Stimulated activated effector memory CD8-positive, alpha-beta T cell treated with anti-CD3 and anti-CD28 coated beads, Interleukin-12 subunit alpha, Interleukin-12 subunit beta, amount 100 ng/mL, for 72 hours (primary cell): ENCODE measurements at regions not wholly inside any gene's neighbourhood (a gene's known extent, or its start where the extent isn't known, plus 50 kb on each side); places are given as distances from the start of the nearest gene placed in this dataset.

ENCODE experiments used
- ATAC-seq: fragments of 150-1000 bp; cut with Tn5 transposase; 2 replicates; pipeline ENCODE4 v1.10.0; 2021
- DNase-seq, 2 donors: peaks; one replicate each; pipeline ENCODE4 v3.0.0; 2021 to 2022; ENCODE audit warnings: low spot score in 2 of 2
- H3K27ac Mint-ChIP-seq: one replicate; pipeline ENCODE4 v1.8.0; 2022; ENCODE audit warnings: mild to moderate bottlenecking, mixed read lengths
- H3K36me3 Mint-ChIP-seq: one replicate; pipeline ENCODE4 v1.8.0; 2022; ENCODE audit warnings: mild to moderate bottlenecking, mixed read lengths
- H3K4me1 Mint-ChIP-seq: one replicate; pipeline ENCODE4 v1.8.0; 2022; ENCODE audit warnings: mixed read lengths
- H3K4me3 Mint-ChIP-seq: one replicate; pipeline ENCODE4 v1.8.0; 2022; ENCODE audit warnings: mild to moderate bottlenecking, mixed read lengths
- H3K9me3 Mint-ChIP-seq: one replicate; pipeline ENCODE4 v1.8.0; 2022; ENCODE audit warnings: mixed read lengths

GRCh38 chr2:49260979-49261538 is 106.7 kb upstream of the FSHR start:
- ATAC-seq = no peak
- peaks cover 12% of the 10 kb centered on the region for H3K9me3 Mint-ChIP-seq
- H3K4me3 Mint-ChIP-seq = no peak overlapping the region

GRCh38 chr2:49259926-49260325 is 105.6 kb upstream of the FSHR start:
- no peak overlapping the region for H3K27ac Mint-ChIP-seq
- no peak overlapping the region for H3K4me3 Mint-ChIP-seq
- no peaks in the 10 kb centered on the region for H3K4me1 Mint-ChIP-seq
- ATAC-seq = no peak
- peaks cover 12% of the 10 kb centered on the region for H3K9me3 Mint-ChIP-seq
- no peaks in the 10 kb centered on the region for H3K36me3 Mint-ChIP-seq
- no peak for DNase-seq

More at GRCh38 chr2:49260979-49261538, 106.7 kb upstream of the FSHR start:
- Mint-ChIP-seq H3K36me3 (no peaks in the 10 kb centered on the region), H3K4me1 (no peaks in the 10 kb centered on the region), H3K27ac (no peak overlapping the region)
- DNase-seq = no peak

- H3K4me1 Mint-ChIP-seq = no peaks in the 10 kb centered on the region
- H3K27ac Mint-ChIP-seq = no peak overlapping the region
- peaks cover 15% of the 10 kb centered on the region for H3K9me3 Mint-ChIP-seq
- no peaks in the 10 kb centered on the region for H3K36me3 Mint-ChIP-seq
- ATAC-seq (no peak), DNase-seq (no peak)
- H3K4me3 Mint-ChIP-seq = no peak overlapping the region
Observed at GRCh38 chr2:49255409-49255971, 101.2 kb upstream of the FSHR start.

GRCh38 chr2:49254401-49254800 is 100.1 kb upstream of the FSHR start:
- Mint-ChIP-seq H3K36me3 (no peaks in the 10 kb centered on the region), H3K4me3 (no peak overlapping the region), H3K9me3 (peaks cover 9% of the 10 kb centered on the region), H3K27ac (no peak overlapping the region), H3K4me1 (no peaks in the 10 kb centered on the region)
- ATAC-seq = no peak
- no peak for DNase-seq

GRCh38 chr2:49251766-49252165 is 97.5 kb upstream of the FSHR start:
- no peak overlapping the region for H3K4me3 Mint-ChIP-seq
- no peaks in the 10 kb centered on the region for H3K36me3 Mint-ChIP-seq
- no peak overlapping the region for H3K27ac Mint-ChIP-seq
- H3K4me1 Mint-ChIP-seq = no peaks in the 10 kb centered on the region
- ATAC-seq (no peak), DNase-seq (no peak)
- peaks cover 11% of the 10 kb centered on the region for H3K9me3 Mint-ChIP-seq

GRCh38 chr2:49251251-49251650 is 96.9 kb upstream of the FSHR start:
- no peak for ATAC-seq
- no peak overlapping the region for H3K4me3 Mint-ChIP-seq
- no peak overlapping the region for H3K27ac Mint-ChIP-seq
- no peaks in the 10 kb centered on the region for H3K4me1 Mint-ChIP-seq
- H3K36me3 Mint-ChIP-seq = no peaks in the 10 kb centered on the region
- no peak for DNase-seq
- H3K9me3 Mint-ChIP-seq = peaks cover 8% of the 10 kb centered on the region

- Mint-ChIP-seq H3K36me3 (no peaks in the 10 kb centered on the region), H3K27ac (no peak overlapping the region), H3K4me1 (no peaks in the 10 kb centered on the region), H3K4me3 (no peak overlapping the region), H3K9me3 (peaks cover 14% of the 10 kb centered on the region)
- ATAC-seq = no peak
- no peak for DNase-seq
Observed at GRCh38 chr2:49248506-49248905, 94.2 kb upstream of the FSHR start.

GRCh38 chr2:49241991-49242390 is 87.7 kb upstream of the FSHR start:
- no peaks in the 10 kb centered on the region for H3K36me3 Mint-ChIP-seq
- ATAC-seq (no peak), DNase-seq (no peak)
- H3K4me3 Mint-ChIP-seq = no peak overlapping the region
- no peaks in the 10 kb centered on the region for H3K4me1 Mint-ChIP-seq
- H3K27ac Mint-ChIP-seq = no peak overlapping the region
- H3K9me3 Mint-ChIP-seq = peaks cover 16% of the 10 kb centered on the region

GRCh38 chr2:49241501-49241900 is 87.2 kb upstream of the FSHR start:
- H3K4me3 Mint-ChIP-seq = no peak overlapping the region
- H3K9me3 Mint-ChIP-seq = peaks cover 20% of the 10 kb centered on the region
- H3K36me3 Mint-ChIP-seq = no peaks in the 10 kb centered on the region
- H3K4me1 Mint-ChIP-seq = no peaks in the 10 kb centered on the region
- DNase-seq (no peak), ATAC-seq (no peak)
- H3K27ac Mint-ChIP-seq = no peak overlapping the region

GRCh38 chr2:49240608-49241007 is 86.3 kb upstream of the FSHR start:
- no peak overlapping the region for H3K27ac Mint-ChIP-seq
- DNase-seq (no peak), ATAC-seq (no peak)
- no peak overlapping the region for H3K4me3 Mint-ChIP-seq
- no peaks in the 10 kb centered on the region for H3K36me3 Mint-ChIP-seq
- H3K9me3 Mint-ChIP-seq = peaks cover 25% of the 10 kb centered on the region
- no peaks in the 10 kb centered on the region for H3K4me1 Mint-ChIP-seq

GRCh38 chr2:49238604-49238960 is 84.3 kb upstream of the FSHR start:
- H3K36me3 Mint-ChIP-seq = no peaks in the 10 kb centered on the region
- no peak for DNase-seq
- no peak overlapping the region for H3K4me3 Mint-ChIP-seq
- no peak for ATAC-seq
- no peak overlapping the region for H3K27ac Mint-ChIP-seq
- H3K9me3 Mint-ChIP-seq = peaks cover 22% of the 10 kb centered on the region
- no peaks in the 10 kb centered on the region for H3K4me1 Mint-ChIP-seq

GRCh38 chr2:49237867-49238603 is 83.7 kb upstream of the FSHR start:
- Mint-ChIP-seq H3K9me3 (peaks cover 19% of the 10 kb centered on the region), H3K36me3 (no peaks in the 10 kb centered on the region), H3K4me1 (no peaks in the 10 kb centered on the region), H3K27ac (no peak overlapping the region), H3K4me3 (no peak overlapping the region)
- ATAC-seq = no peak
- DNase-seq = no peak

- Mint-ChIP-seq H3K4me1 (no peaks in the 10 kb centered on the region), H3K4me3 (no peak overlapping the region), H3K9me3 (peaks cover 20% of the 10 kb centered on the region), H3K27ac (no peak overlapping the region), H3K36me3 (no peaks in the 10 kb centered on the region)
- ATAC-seq (no peak), DNase-seq (no peak)
Observed at GRCh38 chr2:49236316-49236715, 82.0 kb upstream of the FSHR start.

GRCh38 chr2:49226360-49226759 is 72.0 kb upstream of the FSHR start:
- DNase-seq = no peak

GRCh38 chr2:49225126-49225525 is 70.8 kb upstream of the FSHR start:
- H3K9me3 Mint-ChIP-seq = peaks cover 1% of the 10 kb centered on the region
- H3K4me3 Mint-ChIP-seq = no peak overlapping the region
- no peaks in the 10 kb centered on the region for H3K36me3 Mint-ChIP-seq
- no peak overlapping the region for H3K27ac Mint-ChIP-seq
- ATAC-seq (no peak), DNase-seq (no peak)
- H3K4me1 Mint-ChIP-seq = no peaks in the 10 kb centered on the region

More at GRCh38 chr2:49226360-49226759, 72.0 kb upstream of the FSHR start:
- H3K27ac Mint-ChIP-seq = no peak overlapping the region
- no peak overlapping the region for H3K4me3 Mint-ChIP-seq
- no peak for ATAC-seq
- H3K4me1 Mint-ChIP-seq = no peaks in the 10 kb centered on the region
- H3K36me3 Mint-ChIP-seq = no peaks in the 10 kb centered on the region
- H3K9me3 Mint-ChIP-seq = peaks cover 6% of the 10 kb centered on the region

GRCh38 chr2:49224426-49225010 is 70.2 kb upstream of the FSHR start:
- DNase-seq = no peak
- Mint-ChIP-seq H3K27ac (no peak overlapping the region), H3K4me3 (no peak overlapping the region), H3K9me3 (peaks cover 3% of the 10 kb centered on the region), H3K4me1 (no peaks in the 10 kb centered on the region), H3K36me3 (no peaks in the 10 kb centered on the region)
- no peak for ATAC-seq
